HepG2 (cell line): ENCODE measurements at regions not wholly inside any gene's neighbourhood (a gene's known extent, or its start where the extent isn't known, plus 50 kb on each side); places are given as distances from the start of the nearest gene placed in this dataset.

Source experiments
- ATAC-seq: fragments of 200-7000 bp; cut with Tn5 transposase; 3 replicates; pipeline ENCODE4 v1.9.1; 2020; ENCODE audit warnings: mild to moderate bottlenecking, moderate library complexity
- BruUV-seq: library from RNA; stranded (reverse); fragments of 400-500 nt; replicated peaks from 2 replicates; lab custom pipeline; 2021; lab: Mats Ljungman, UMichigan
- CTCF ChIA-PET: fragments of 300-600 bp; formaldehyde crosslinking; extraction: SDS; loops from one replicate; lab custom pipeline; 2021; ENCODE audit warnings: low total read pairs, inconsistent platforms, low intra/inter-chr PET ratio; lab: Yijun Ruan, JAX
- POLR2A ChIA-PET: fragments of 350-600 bp; sonication (Branson Sonifier 250); formaldehyde crosslinking; loops from one replicate; lab custom pipeline; 2020; ENCODE audit warnings: antibody characterized with exemption, inconsistent platforms; lab: Yijun Ruan, JAX
- DNase-seq: peaks from one replicate; pipeline ENCODE4 v3.0.0-alpha.2; 2015; ENCODE audit warnings: low spot score
- FAIRE-seq: peaks from 3 replicates; lab custom pipeline; 2011; peaks lifted over from hg19 to GRCh38; lab: Jason Lieb, UNC
- H2AFZ ChIP-seq: one replicate; pipeline ENCODE4 v1.6.1; 2011; ENCODE audit warnings: low read length, inconsistent platforms
- H3K27ac ChIP-seq: fragments of 300-600 bp; 3 replicates; pipeline ENCODE4 v1.8.0; 2011; ENCODE audit warnings: mixed run types, mild to moderate bottlenecking, mixed read lengths, low read length, inconsistent platforms; ENCODE audit not compliant: insufficient read depth; ENCODE audit errors: extremely low read length
- H3K27me3 ChIP-seq, 2 experiments: fragments of 200-600 bp in 1 of 2; 2 replicates in 1 of 2; 3 replicates in 1 of 2; pipeline versions ENCODE4 v1.6.0 to v1.8.0; 2011; ENCODE audit warnings: low read length in 2 of 2, mild to moderate bottlenecking in 2 of 2, moderate library complexity in 2 of 2, inconsistent platforms in 1 of 2; ENCODE audit not compliant: insufficient read depth in 2 of 2, control insufficient read depth in 1 of 2
- H3K36me3 ChIP-seq, 2 experiments: fragments of 200-600 bp in 1 of 2; replicated peaks in 1 of 2; 2 replicates in 1 of 2; 3 replicates in 1 of 2; pipeline versions ENCODE4 v1.5.1 to v1.8.0; 2011; ENCODE audit warnings: low read length in 2 of 2, inconsistent platforms in 1 of 2; ENCODE audit not compliant: insufficient read depth in 2 of 2, control insufficient read depth in 1 of 2
- H3K4me1 ChIP-seq: 2 replicates; pipeline ENCODE4 v1.5.1; 2012; ENCODE audit warnings: low read length, inconsistent platforms; ENCODE audit not compliant: insufficient read depth
- H3K4me2 ChIP-seq: 2 replicates; pipeline ENCODE4 v1.6.0; 2011; ENCODE audit warnings: low read depth, low read length, inconsistent platforms
- H3K4me3 ChIP-seq, 3 experiments: fragments of 200-600 bp in 1 of 3; sonication (generic), shearing (Covaris generic) in 1 of 3; replicated peaks in 1 of 3; 2 replicates each; pipeline ENCODE4 v1.5.1; 2011 to 2016; ENCODE audit warnings: low read length in 3 of 3, inconsistent platforms in 2 of 3, low read depth in 2 of 3, mild to moderate bottlenecking in 2 of 3, control low read depth in 1 of 3, mixed read lengths in 1 of 3; ENCODE audit not compliant: insufficient read depth in 1 of 3
- H3K79me2 ChIP-seq: one replicate; pipeline ENCODE4 v1.6.1; 2011; ENCODE audit warnings: low read length, inconsistent platforms; ENCODE audit not compliant: insufficient read depth
- H3K9ac ChIP-seq: 2 replicates; pipeline ENCODE4 v1.6.0; 2011; ENCODE audit warnings: mild to moderate bottlenecking, low read depth, low read length, inconsistent platforms; ENCODE audit not compliant: insufficient read depth
- H3K9me3 ChIP-seq: 2 replicates; pipeline ENCODE4 v1.5.1; 2012; ENCODE audit warnings: mild to moderate bottlenecking, low read length
- H4K20me1 ChIP-seq: 2 replicates; pipeline ENCODE4 v1.6.0; 2011; ENCODE audit warnings: inconsistent platforms, mild to moderate bottlenecking, low read length, moderate library complexity; ENCODE audit not compliant: insufficient read depth
- ATF7 ChIP-seq, 2 experiments: fragments of 450-650 bp in 1 of 2; sonication (generic) in 1 of 2; formaldehyde crosslinking in 1 of 2; IDR thresholded peaks; 2 replicates each; pipeline versions ENCODE4 v1.4.0 to v1.6.1; 2016 to 2020; ENCODE audit warnings: antibody characterized with exemption in 1 of 2, mild to moderate bottlenecking in 1 of 2, missing genetic modification reagents in 1 of 2
- CREB1 ChIP-seq, 2 experiments: fragments of 450-650 bp in 1 of 2; IDR thresholded peaks; 2 replicates each; pipeline ENCODE4 v1.6.1; 2016 to 2017; ENCODE audit warnings: control low read depth in 1 of 2, mild to moderate bottlenecking in 1 of 2, missing compliant biosample characterization in 1 of 2, missing genetic modification characterization in 1 of 2
- DDIT3 ChIP-seq: sonication (generic); formaldehyde crosslinking; IDR thresholded peaks from 2 replicates; pipeline ENCODE4 v1.4.0; 2020; ENCODE audit warnings: mild to moderate bottlenecking, missing genetic modification reagents
- GATAD1 ChIP-seq: IDR thresholded peaks from 2 replicates; pipeline ENCODE4 v1.6.1; 2016; ENCODE audit warnings: missing genetic modification reagents, missing compliant biosample characterization
- NFRKB ChIP-seq: fragments of 450-650 bp; IDR thresholded peaks from 2 replicates; pipeline ENCODE4 v1.6.1; 2017
- NR2F2 ChIP-seq: IDR thresholded peaks from 2 replicates; pipeline ENCODE4 v1.6.1; 2012; ENCODE audit warnings: low read depth, inconsistent platforms, borderline replicate concordance
- PBX2 ChIP-seq: IDR thresholded peaks from 2 replicates; pipeline ENCODE4 v1.6.1; 2016; ENCODE audit warnings: control low read depth
- POLR2A ChIP-seq, 2 experiments: IDR thresholded peaks; 2 replicates each; pipeline ENCODE4 v1.6.1; 2011; ENCODE audit warnings: low read depth in 2 of 2, low read length in 2 of 2, mild to moderate bottlenecking in 1 of 2, moderate library complexity in 1 of 2; ENCODE audit not compliant: insufficient read depth in 1 of 2
- SOX13 ChIP-seq, 3 experiments: fragments of 450-650 bp in 1 of 3; sonication (generic) in 1 of 3; formaldehyde crosslinking in 1 of 3; IDR thresholded peaks in 2 of 3; conservative IDR thresholded peaks in 1 of 3; 2 replicates each; pipeline versions ENCODE4 v1.5.0 to v1.6.1; 2016 to 2020; ENCODE audit warnings: antibody characterized with exemption in 1 of 3, mild to moderate bottlenecking in 1 of 3, missing compliant biosample characterization in 1 of 3, missing genetic modification reagents in 1 of 3, moderate library complexity in 1 of 3
- ZGPAT ChIP-seq: IDR thresholded peaks from 2 replicates; pipeline ENCODE4 v1.6.1; 2016; ENCODE audit warnings: mild to moderate bottlenecking
- ZNF136 ChIP-seq: sonication (generic); formaldehyde crosslinking; IDR thresholded peaks from 2 replicates; pipeline ENCODE4 v1.8.1; 2022; ENCODE audit warnings: low read depth, mild to moderate bottlenecking, moderate library complexity, missing genetic modification reagents
- ZNF207 ChIP-seq: fragments of 450-650 bp; IDR thresholded peaks from 2 replicates; pipeline ENCODE4 v1.6.1; 2016; ENCODE audit warnings: antibody characterized with exemption, borderline replicate concordance
- ZNF350 ChIP-seq: sonication (generic); formaldehyde crosslinking; IDR thresholded peaks from 2 replicates; pipeline ENCODE4 v1.4.0; 2020; ENCODE audit warnings: mild to moderate bottlenecking, low read depth, missing genetic modification reagents, borderline replicate concordance
- ZNF513 ChIP-seq: sonication (generic); formaldehyde crosslinking; conservative IDR thresholded peaks from 2 replicates; pipeline ENCODE4 v1.5.0; 2020; ENCODE audit warnings: missing genetic modification reagents
- ZNF775 ChIP-seq: sonication (generic); formaldehyde crosslinking; IDR thresholded peaks from 2 replicates; pipeline ENCODE4 v1.4.0; 2020; ENCODE audit warnings: missing genetic modification reagents, mild to moderate bottlenecking, moderate library complexity, borderline replicate concordance
- WGBS: methylation state at CpG from one replicate; pipeline ENCODE4 v1.1.6; 2017; ENCODE audit warnings: low lambda C conversion rate; 5-methylcytosine and 5-hydroxymethylcytosine counted together
- in situ Hi-C: cut with HindIII; loops from 2 replicates; pipeline ENCODE4 v1.10.0; 2017; ENCODE audit warnings: low pct_unique_long_range_greater_than_20kb; ENCODE audit not compliant: extremely low pct_ligation_motif_present
- intact Hi-C: fragments of 100-400 bp; cut with micrococcal nuclease; formaldehyde crosslinking; loops from one replicate; pipeline ENCODE4 v1.10.0; 2022; ENCODE audit not compliant: unreplicated experiment

GRCh38 chr4:96646146-96646545, 806.3 kb downstream of the PDHA2 start:
- no peaks in the 10 kb centered on the region for H3K79me2 ChIP-seq
- FAIRE-seq: no peak
- no peaks in the 10 kb centered on the region for H3K36me3 ChIP-seq
- in situ Hi-C loops: no loop called here
- 0% methylated on average over 1 of the region's 1 CpG for WGBS
- no peaks in the 10 kb centered on the region for H3K27me3 ChIP-seq
- intact Hi-C loops: loop anchor here (1.0 kb wide), 1 partner anchor 38 kb away; no protein-coding TSS in a partner anchor
- ATAC-seq: no peak
- H3K4me2 ChIP-seq: no peak overlapping the region
- BruUV-seq: no TSS peak
- POLR2A ChIA-PET: no interaction called here
- no peaks in the 10 kb centered on the region; the same call in 1 of the 2 replicates for H3K9me3 ChIP-seq
- no peak for TF ChIP-seq ZNF775 (CRISPR knock-in tag)
- no peak for TF ChIP-seq POLR2A (IDR thresholded peaks at IDR 0.05; ENCODE audit: insufficient read depth in 1 of 2, low read depth in 2 of 2, low read length in 2 of 2)
- peak; percentile 90 for TF ChIP-seq ATF7 (IDR thresholded peaks at IDR 0.05)
- TF ChIP-seq ATF7 (CRISPR knock-in tag; IDR thresholded peaks at IDR 0.05): no peak
- TF ChIP-seq CREB1 (IDR thresholded peaks at IDR 0.05): peak; percentile 82
- no peak for TF ChIP-seq CREB1 (CRISPR knock-in tag; IDR thresholded peaks at IDR 0.05)
- no peak for TF ChIP-seq ZNF350 (CRISPR knock-in tag)
- no peak overlapping the region for H3K27ac ChIP-seq
- no peaks in the 10 kb centered on the region for H3K4me1 ChIP-seq
- no peak overlapping the region for H3K4me3 ChIP-seq
- H4K20me1 ChIP-seq: no peaks in the 10 kb centered on the region
- CTCF ChIA-PET: no interaction called here
- H2AFZ ChIP-seq: no peak overlapping the region
- DNase-seq: no peak
- H3K9ac ChIP-seq: no peak overlapping the region

- Histone ChIP-seq H3K79me2 (no peaks in the 10 kb centered on the region), H3K9me3 (peaks cover 15% of the 10 kb centered on the region), H3K9ac (no peak overlapping the region), H3K4me3 (no peak overlapping the region), H2AFZ (no peak overlapping the region), H3K27ac (no peak overlapping the region), H3K36me3 (no peaks in the 10 kb centered on the region), H3K27me3 (no peaks in the 10 kb centered on the region), H3K4me1 (no peaks in the 10 kb centered on the region), H4K20me1 (no peaks in the 10 kb centered on the region), H3K4me2 (no peak overlapping the region)
- 17% methylated on average over 1 of the region's 1 CpG for WGBS
- POLR2A ChIA-PET: no interaction called here
- CTCF ChIA-PET: no interaction called here
- DNase-seq: no peak
- intact Hi-C loops: no loop called here
- in situ Hi-C loops: no loop called here
- ATAC-seq: no peak
- no TSS peak for BruUV-seq
- no peak for FAIRE-seq
- TF ChIP-seq PBX2 (no peak), DDIT3 (no peak), NR2F2 (no peak), GATAD1 (CRISPR knock-in tag) (no peak), SOX13 (IDR thresholded peaks at IDR 0.05) (no peak), SOX13 (CRISPR knock-in tag; conservative IDR thresholded peaks at IDR 0.05 in 1 of 2, IDR thresholded peaks at IDR 0.05 in 1 of 2) (no peak), ZNF513 (CRISPR knock-in tag) (no peak), ZNF207 (no peak), NFRKB (no peak), ZNF136 (CRISPR knock-in tag) (no peak), ZGPAT (CRISPR knock-in tag) (no peak)
These were observed 809.6 kb downstream of the PDHA2 start for GRCh38 chr4:96649536-96649935.
